SH-SY5Y (cell line): ENCODE measurements at regions not wholly inside any gene's neighbourhood (a gene's known extent, or its start where the extent isn't known, plus 50 kb on each side); places are given as distances from the start of the nearest gene placed in this dataset.

Experiments used
- GATA2 ChIP-seq: IDR thresholded peaks from 2 replicates; pipeline ENCODE4 v1.6.1; 2011; ENCODE audit warnings: mild to moderate bottlenecking, low read depth, low read length
- GATA3 ChIP-seq: IDR thresholded peaks from 2 replicates; pipeline ENCODE4 v1.6.1; 2011; ENCODE audit warnings: low read depth, mild to moderate bottlenecking, low read length, moderate library complexity

- TF ChIP-seq GATA2: no peak
- TF ChIP-seq GATA3: no peak
These were observed 73.3 kb upstream of the PCSK1 start for GRCh38 chr5:96506376-96506775.
